GM23338 (cell line): ENCODE measurements at regions not wholly inside any gene's neighbourhood (a gene's known extent, or its start where the extent isn't known, plus 50 kb on each side); places are given as distances from the start of the nearest gene placed in this dataset.

ENCODE experiments used
- ATAC-seq: fragments of 200-7000 bp; cut with Tn5 transposase; 3 replicates; pipeline ENCODE4 v1.9.1; 2020
- DNase-seq: peaks from one replicate; pipeline ENCODE4 v3.0.0-alpha.2; 2015; ENCODE audit warnings: low spot score
- H2AFZ ChIP-seq: fragments of 200-600 bp; sonication (generic); 2 replicates; pipeline ENCODE4 v1.8.0; 2016; ENCODE audit warnings: antibody characterized with exemption, mild to moderate bottlenecking, moderate library complexity
- H3F3A ChIP-seq: fragments of 200-600 bp; sonication (generic); replicated peaks from 2 replicates; pipeline ENCODE4 v1.8.0; 2017; ENCODE audit warnings: antibody characterized with exemption, mixed run types, low read depth
- H3K27ac ChIP-seq: fragments of 200-600 bp; sonication (generic); 2 replicates; pipeline ENCODE4 v1.6.1; 2016; ENCODE audit warnings: low read depth
- H3K27me3 ChIP-seq: fragments of 200-600 bp; sonication (generic); 2 replicates; pipeline ENCODE4 v1.8.0; 2016; ENCODE audit warnings: mild to moderate bottlenecking, mixed run types, moderate library complexity; ENCODE audit not compliant: insufficient read depth
- H3K36me3 ChIP-seq: fragments of 200-600 bp; sonication (generic); 2 replicates; pipeline ENCODE4 v1.8.0; 2016; ENCODE audit warnings: mild to moderate bottlenecking; ENCODE audit not compliant: insufficient read depth
- H3K4me1 ChIP-seq: fragments of 200-600 bp; sonication (generic); 2 replicates; pipeline ENCODE4 v1.8.0; 2016; ENCODE audit warnings: mild to moderate bottlenecking, moderate library complexity; ENCODE audit not compliant: insufficient read depth
- H3K4me2 ChIP-seq: fragments of 200-600 bp; sonication (generic); 2 replicates; pipeline ENCODE4 v1.7.1; 2017; ENCODE audit warnings: mixed run types
- H3K4me3 ChIP-seq: fragments of 200-600 bp; sonication (generic); 2 replicates; pipeline ENCODE4 v1.6.1; 2016; ENCODE audit warnings: mixed run types
- H3K79me2 ChIP-seq: fragments of 200-600 bp; sonication (generic); replicated peaks from 2 replicates; pipeline ENCODE4 v1.8.0; 2017; ENCODE audit warnings: mild to moderate bottlenecking; ENCODE audit not compliant: insufficient read depth
- H3K9me2 ChIP-seq: fragments of 200-600 bp; sonication (generic); 2 replicates; pipeline ENCODE4 v1.8.0; 2017; ENCODE audit not compliant: insufficient read depth
- H4K20me1 ChIP-seq: fragments of 200-600 bp; sonication (generic); replicated peaks from 2 replicates; pipeline ENCODE4 v1.8.0; 2017; ENCODE audit warnings: mild to moderate bottlenecking; ENCODE audit not compliant: insufficient read depth
- H3K27ac Mint-ChIP-seq: 2 replicates; pipeline ENCODE4 v1.8.0; 2020; ENCODE audit warnings: inconsistent platforms, mild to moderate bottlenecking, moderate library complexity, mixed read lengths
- H3K27me3 Mint-ChIP-seq: 3 replicates; pipeline ENCODE4 v1.8.0; 2022; ENCODE audit warnings: low read depth, mild to moderate bottlenecking, moderate library complexity, mixed read lengths, inconsistent platforms; ENCODE audit not compliant: insufficient read depth, poor library complexity
- H3K36me3 Mint-ChIP-seq: 3 replicates; pipeline ENCODE4 v1.8.0; 2021; ENCODE audit warnings: low read depth, mild to moderate bottlenecking, inconsistent platforms, moderate library complexity, mixed read lengths
- H3K4me1 Mint-ChIP-seq: 3 replicates; pipeline ENCODE4 v1.8.0; 2020; ENCODE audit warnings: mild to moderate bottlenecking, inconsistent platforms, mixed read lengths
- H3K4me3 Mint-ChIP-seq: 3 replicates; pipeline ENCODE4 v1.8.0; 2021; ENCODE audit warnings: moderate library complexity, mild to moderate bottlenecking, inconsistent platforms, mixed read lengths
- H3K9me3 Mint-ChIP-seq: 3 replicates; pipeline ENCODE4 v1.8.0; 2020; ENCODE audit warnings: moderate library complexity, mild to moderate bottlenecking, inconsistent platforms, mixed read lengths
- EZH2 ChIP-seq: fragments of 200-600 bp; sonication (generic); IDR thresholded peaks from one replicate; pipeline ENCODE4 v1.8.0; 2017; ENCODE audit warnings: antibody characterized with exemption, mild to moderate bottlenecking, low read depth; ENCODE audit not compliant: unreplicated experiment
- EZH2phosphoT487 ChIP-seq: fragments of 200-600 bp; sonication (generic); IDR thresholded peaks from one replicate; pipeline ENCODE4 v1.8.1; 2018; ENCODE audit warnings: antibody characterized with exemption; ENCODE audit not compliant: unreplicated experiment
- JUNB ChIP-seq: IDR thresholded peaks from one replicate; pipeline ENCODE4 v1.6.1; 2016; ENCODE audit warnings: antibody characterized with exemption; ENCODE audit not compliant: unreplicated experiment
- POLR2AphosphoS5 ChIP-seq: IDR thresholded peaks from 2 replicates; pipeline ENCODE4 v1.6.1; 2016; ENCODE audit warnings: antibody characterized with exemption, low read depth
- STAT1 ChIP-seq: IDR thresholded peaks from one replicate; pipeline ENCODE4 v1.6.1; 2016; ENCODE audit warnings: antibody characterized with exemption; ENCODE audit not compliant: unreplicated experiment
- ZNF331 ChIP-seq: fragments of 250-450 bp; sonication (Bioruptor Pico); IDR thresholded peaks from 2 replicates; pipeline ENCODE4 v1.5.0; 2020; ENCODE audit warnings: low read depth, mild to moderate bottlenecking, moderate library complexity
- TF ChIP-seq, protein P1 (sequence below): IDR thresholded peaks from one replicate; pipeline ENCODE4 v1.6.1; 2018; ENCODE audit warnings: antibody characterized with exemption; ENCODE audit not compliant: unreplicated experiment
- TF ChIP-seq, protein P2 (sequence below), 2 experiments: fragments of 200-600 bp in 1 of 2; sonication (generic) in 1 of 2; conservative IDR thresholded peaks; 2 replicates each; pipeline versions ENCODE4 v1.5.1 to v1.6.1; 2016 to 2017; ENCODE audit warnings: antibody characterized with exemption in 2 of 2, low read depth in 2 of 2, mild to moderate bottlenecking in 2 of 2, moderate library complexity in 1 of 2
- TF ChIP-seq, protein P3 (sequence below): IDR thresholded peaks from 2 replicates; pipeline ENCODE4 v1.6.1; 2016; ENCODE audit warnings: antibody characterized with exemption

DNA sequence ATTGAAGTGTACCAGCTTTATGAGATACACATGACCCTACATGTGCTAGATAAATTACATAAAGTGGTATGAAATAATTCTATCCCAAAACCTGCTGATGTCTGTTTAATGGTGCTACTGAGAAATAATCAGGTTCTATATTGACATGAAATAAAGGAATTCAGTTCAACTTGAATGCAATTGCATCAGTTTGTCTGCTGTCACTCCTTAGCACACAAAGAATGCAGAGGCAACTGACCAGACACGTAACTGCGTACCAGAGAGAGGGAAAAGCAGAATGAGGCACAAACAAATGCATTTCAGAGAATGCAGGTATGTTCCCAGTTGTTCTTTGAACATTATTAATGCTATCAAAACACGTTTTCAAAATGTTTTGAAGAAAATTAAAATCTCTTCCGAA lies 98.8 kb upstream of the AGR3 start:
- Histone ChIP-seq H3K4me1 (peaks cover 13% of the 10 kb centered on the region; the same call in 1 of the 2 replicates), H3K4me2 (no peak overlapping the region), H4K20me1 (no peaks in the 10 kb centered on the region), H3K36me3 (no peaks in the 10 kb centered on the region), H3F3A (no peaks in the 10 kb centered on the region), H2AFZ (no peak overlapping the region), H3K27me3 (no peaks in the 10 kb centered on the region), H3K4me3 (no peak overlapping the region), H3K9me2 (no peaks in the 10 kb centered on the region), H3K79me2 (no peaks in the 10 kb centered on the region), H3K27ac (no peak overlapping the region)
- Mint-ChIP-seq H3K36me3 (no peaks in the 10 kb centered on the region), H3K9me3 (no peaks in the 10 kb centered on the region), H3K4me1 (peaks cover 21% of the 10 kb centered on the region), H3K27ac (no peak overlapping the region), H3K4me3 (no peak overlapping the region), H3K27me3 (peaks cover 3% of the 10 kb centered on the region)
- TF ChIP-seq, protein P1, sequence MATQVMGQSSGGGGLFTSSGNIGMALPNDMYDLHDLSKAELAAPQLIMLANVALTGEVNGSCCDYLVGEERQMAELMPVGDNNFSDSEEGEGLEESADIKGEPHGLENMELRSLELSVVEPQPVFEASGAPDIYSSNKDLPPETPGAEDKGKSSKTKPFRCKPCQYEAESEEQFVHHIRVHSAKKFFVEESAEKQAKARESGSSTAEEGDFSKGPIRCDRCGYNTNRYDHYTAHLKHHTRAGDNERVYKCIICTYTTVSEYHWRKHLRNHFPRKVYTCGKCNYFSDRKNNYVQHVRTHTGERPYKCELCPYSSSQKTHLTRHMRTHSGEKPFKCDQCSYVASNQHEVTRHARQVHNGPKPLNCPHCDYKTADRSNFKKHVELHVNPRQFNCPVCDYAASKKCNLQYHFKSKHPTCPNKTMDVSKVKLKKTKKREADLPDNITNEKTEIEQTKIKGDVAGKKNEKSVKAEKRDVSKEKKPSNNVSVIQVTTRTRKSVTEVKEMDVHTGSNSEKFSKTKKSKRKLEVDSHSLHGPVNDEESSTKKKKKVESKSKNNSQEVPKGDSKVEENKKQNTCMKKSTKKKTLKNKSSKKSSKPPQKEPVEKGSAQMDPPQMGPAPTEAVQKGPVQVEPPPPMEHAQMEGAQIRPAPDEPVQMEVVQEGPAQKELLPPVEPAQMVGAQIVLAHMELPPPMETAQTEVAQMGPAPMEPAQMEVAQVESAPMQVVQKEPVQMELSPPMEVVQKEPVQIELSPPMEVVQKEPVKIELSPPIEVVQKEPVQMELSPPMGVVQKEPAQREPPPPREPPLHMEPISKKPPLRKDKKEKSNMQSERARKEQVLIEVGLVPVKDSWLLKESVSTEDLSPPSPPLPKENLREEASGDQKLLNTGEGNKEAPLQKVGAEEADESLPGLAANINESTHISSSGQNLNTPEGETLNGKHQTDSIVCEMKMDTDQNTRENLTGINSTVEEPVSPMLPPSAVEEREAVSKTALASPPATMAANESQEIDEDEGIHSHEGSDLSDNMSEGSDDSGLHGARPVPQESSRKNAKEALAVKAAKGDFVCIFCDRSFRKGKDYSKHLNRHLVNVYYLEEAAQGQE = no peak
- no peak for TF ChIP-seq JUNB
- no peak for TF ChIP-seq EZH2
- TF ChIP-seq STAT1 = no peak
- no peak for TF ChIP-seq EZH2phosphoT487
- TF ChIP-seq, protein P2, sequence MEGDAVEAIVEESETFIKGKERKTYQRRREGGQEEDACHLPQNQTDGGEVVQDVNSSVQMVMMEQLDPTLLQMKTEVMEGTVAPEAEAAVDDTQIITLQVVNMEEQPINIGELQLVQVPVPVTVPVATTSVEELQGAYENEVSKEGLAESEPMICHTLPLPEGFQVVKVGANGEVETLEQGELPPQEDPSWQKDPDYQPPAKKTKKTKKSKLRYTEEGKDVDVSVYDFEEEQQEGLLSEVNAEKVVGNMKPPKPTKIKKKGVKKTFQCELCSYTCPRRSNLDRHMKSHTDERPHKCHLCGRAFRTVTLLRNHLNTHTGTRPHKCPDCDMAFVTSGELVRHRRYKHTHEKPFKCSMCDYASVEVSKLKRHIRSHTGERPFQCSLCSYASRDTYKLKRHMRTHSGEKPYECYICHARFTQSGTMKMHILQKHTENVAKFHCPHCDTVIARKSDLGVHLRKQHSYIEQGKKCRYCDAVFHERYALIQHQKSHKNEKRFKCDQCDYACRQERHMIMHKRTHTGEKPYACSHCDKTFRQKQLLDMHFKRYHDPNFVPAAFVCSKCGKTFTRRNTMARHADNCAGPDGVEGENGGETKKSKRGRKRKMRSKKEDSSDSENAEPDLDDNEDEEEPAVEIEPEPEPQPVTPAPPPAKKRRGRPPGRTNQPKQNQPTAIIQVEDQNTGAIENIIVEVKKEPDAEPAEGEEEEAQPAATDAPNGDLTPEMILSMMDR (conservative IDR thresholded peaks at IDR 0.05; ENCODE audit: low read depth in 2 of 2) = no peak
- TF ChIP-seq, protein P3, sequence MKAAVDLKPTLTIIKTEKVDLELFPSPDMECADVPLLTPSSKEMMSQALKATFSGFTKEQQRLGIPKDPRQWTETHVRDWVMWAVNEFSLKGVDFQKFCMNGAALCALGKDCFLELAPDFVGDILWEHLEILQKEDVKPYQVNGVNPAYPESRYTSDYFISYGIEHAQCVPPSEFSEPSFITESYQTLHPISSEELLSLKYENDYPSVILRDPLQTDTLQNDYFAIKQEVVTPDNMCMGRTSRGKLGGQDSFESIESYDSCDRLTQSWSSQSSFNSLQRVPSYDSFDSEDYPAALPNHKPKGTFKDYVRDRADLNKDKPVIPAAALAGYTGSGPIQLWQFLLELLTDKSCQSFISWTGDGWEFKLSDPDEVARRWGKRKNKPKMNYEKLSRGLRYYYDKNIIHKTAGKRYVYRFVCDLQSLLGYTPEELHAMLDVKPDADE = no peak
- no peak for ATAC-seq
- no peak for DNase-seq

DNA sequence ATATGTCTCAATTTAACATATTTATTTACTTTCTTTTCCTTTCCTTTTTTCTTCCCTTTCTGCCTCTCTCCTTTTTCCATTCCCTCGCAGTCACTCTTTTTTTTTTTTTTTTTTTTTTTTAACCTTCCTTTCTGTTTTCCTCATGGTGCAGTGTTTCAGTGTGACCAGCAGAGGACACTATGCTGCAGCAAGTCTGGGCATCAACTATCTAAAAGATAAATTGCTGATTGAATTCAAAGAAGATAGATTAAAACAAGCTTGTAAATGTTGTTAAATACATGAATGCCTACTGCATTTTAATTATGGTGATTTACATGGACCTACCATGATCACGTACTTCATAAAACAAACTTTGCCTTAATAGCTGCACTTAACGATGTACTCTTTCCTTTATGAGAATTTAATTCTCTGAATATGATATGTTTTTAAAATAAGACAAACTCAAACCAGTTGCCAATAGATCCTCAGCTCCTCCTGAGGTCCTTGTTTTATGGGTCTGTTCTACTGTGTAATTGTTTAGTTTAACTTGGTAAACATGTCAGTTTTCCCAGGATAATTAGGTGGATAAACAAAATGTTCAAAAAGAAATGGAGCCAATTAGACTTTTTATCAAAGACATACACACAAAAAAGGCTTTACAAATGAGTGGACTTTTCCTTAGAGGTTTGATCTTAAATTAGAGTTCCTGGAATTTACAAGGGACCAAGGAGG lies 101.0 kb upstream of the AGR3 start:
- Histone ChIP-seq H2AFZ (no peak overlapping the region), H3K4me3 (no peak overlapping the region), H3K4me2 (no peak overlapping the region), H3K79me2 (no peaks in the 10 kb centered on the region), H3F3A (no peaks in the 10 kb centered on the region), H3K4me1 (peaks cover 9% of the 10 kb centered on the region; the same call in 1 of the 2 replicates), H3K27ac (no peak overlapping the region), H3K27me3 (no peaks in the 10 kb centered on the region), H3K9me2 (no peaks in the 10 kb centered on the region), H3K36me3 (no peaks in the 10 kb centered on the region), H4K20me1 (no peaks in the 10 kb centered on the region)
- Mint-ChIP-seq H3K4me3 (no peak overlapping the region), H3K27me3 (peaks cover 3% of the 10 kb centered on the region), H3K9me3 (no peaks in the 10 kb centered on the region), H3K27ac (no peak overlapping the region), H3K36me3 (no peaks in the 10 kb centered on the region), H3K4me1 (peaks cover 15% of the 10 kb centered on the region)
- ATAC-seq (no peak), DNase-seq (peak; percentile 58)
- TF ChIP-seq, protein P1 = no peak
- TF ChIP-seq, protein P3 = no peak
- no peak for TF ChIP-seq POLR2AphosphoS5
- no peak for TF ChIP-seq ZNF331 (CRISPR knock-in tag)
- TF ChIP-seq EZH2phosphoT487 = no peak
- TF ChIP-seq, protein P2 (conservative IDR thresholded peaks at IDR 0.05; ENCODE audit: low read depth in 2 of 2) = peak; percentile 81 to 98
